IMR-90 (cell line): ENCODE measurements at regions not wholly inside any gene's neighbourhood (a gene's known extent, or its start where the extent isn't known, plus 50 kb on each side); places are given as distances from the start of the nearest gene placed in this dataset.

Source experiments
- ATAC-seq: fragments of 200-7000 bp; cut with Tn5 transposase; 2 replicates; pipeline ENCODE4 v1.9.1; 2020; ENCODE audit warnings: low read depth, mild to moderate bottlenecking, moderate library complexity
- BruUV-seq: library from RNA; stranded (reverse); fragments of 400-500 nt; replicated peaks from 2 replicates; lab custom pipeline; 2021; lab: Mats Ljungman, UMichigan
- CTCF ChIA-PET: fragments of 300-600 bp; formaldehyde crosslinking; extraction: SDS; loops from one replicate; lab custom pipeline; 2021; ENCODE audit warnings: antibody characterized with exemption; lab: Yijun Ruan, JAX
- POLR2A ChIA-PET: fragments of 300-600 bp; sonication (Branson Sonifier 250); formaldehyde crosslinking; loops from one replicate; lab custom pipeline; 2022; ENCODE audit warnings: antibody characterized with exemption; ENCODE audit not compliant: unreplicated experiment; lab: Charles Lee
- DNase-seq: peaks from one replicate; pipeline ENCODE4 v3.0.0; 2013
- H2AFZ ChIP-seq: replicated peaks from 2 replicates; pipeline ENCODE3; 2013; ENCODE audit warnings: low read length, mild to moderate bottlenecking; ENCODE audit not compliant: poor library complexity
- H2AK5ac ChIP-seq: 2 replicates; pipeline ENCODE4 v1.6.1; 2013; ENCODE audit warnings: low read depth, low read length, inconsistent platforms
- H2AK9ac ChIP-seq: replicated peaks from 2 replicates; pipeline ENCODE3; 2013; ENCODE audit warnings: mild to moderate bottlenecking, low read depth, low read length, moderate library complexity; ENCODE audit not compliant: poor library complexity
- H2BK120ac ChIP-seq: 2 replicates; pipeline ENCODE4 v1.6.1; 2013; ENCODE audit warnings: low read depth, low read length, inconsistent platforms
- H2BK15ac ChIP-seq: 3 replicates; pipeline ENCODE4 v1.6.1; 2013; ENCODE audit warnings: low read depth, low read length, inconsistent platforms
- H2BK20ac ChIP-seq: 2 replicates; pipeline ENCODE4 v1.6.1; 2013; ENCODE audit warnings: low read depth, mild to moderate bottlenecking, inconsistent platforms, low read length, moderate library complexity
- H2BK5ac ChIP-seq: 2 replicates; pipeline ENCODE4 v1.6.1; 2013; ENCODE audit warnings: mild to moderate bottlenecking, low read depth, low read length, inconsistent platforms; ENCODE audit not compliant: poor library complexity, severe bottlenecking
- H3K14ac ChIP-seq: replicated peaks from 2 replicates; pipeline ENCODE4 v1.6.1; 2013; ENCODE audit warnings: low read depth, low read length, inconsistent platforms
- H3K18ac ChIP-seq: 2 replicates; pipeline ENCODE4 v1.6.1; 2013; ENCODE audit warnings: low read depth, low read length, control low read depth
- H3K23ac ChIP-seq: 2 replicates; pipeline ENCODE4 v1.6.1; 2013; ENCODE audit warnings: low read depth, low read length, inconsistent platforms
- H3K27ac ChIP-seq: 2 replicates; pipeline ENCODE4 v1.5.1; 2013; ENCODE audit warnings: mild to moderate bottlenecking, control low read depth, low read length; ENCODE audit not compliant: insufficient read depth
- H3K27me3 ChIP-seq: 2 replicates; pipeline ENCODE4 v1.6.1; 2013; ENCODE audit warnings: low read length; ENCODE audit not compliant: control insufficient read depth, insufficient read depth
- H3K36me3 ChIP-seq: 2 replicates; pipeline ENCODE4 v1.6.1; 2013; ENCODE audit warnings: low read length, mixed read lengths; ENCODE audit not compliant: control insufficient read depth, insufficient read depth
- H3K4ac ChIP-seq: 2 replicates; pipeline ENCODE4 v1.6.1; 2013; ENCODE audit warnings: low read depth, low read length, inconsistent platforms
- H3K4me1 ChIP-seq: 2 replicates; pipeline ENCODE4 v1.6.1; 2013; ENCODE audit warnings: low read length, mixed read lengths; ENCODE audit not compliant: control insufficient read depth, insufficient read depth
- H3K4me2 ChIP-seq: 2 replicates; pipeline ENCODE4 v1.6.1; 2013; ENCODE audit warnings: low read depth, mild to moderate bottlenecking, control low read depth, low read length, moderate library complexity
- H3K4me3 ChIP-seq: 2 replicates; pipeline ENCODE4 v1.5.1; 2013; ENCODE audit warnings: low read depth, mild to moderate bottlenecking, control low read depth, low read length, moderate library complexity; ENCODE audit not compliant: insufficient read depth
- H3K56ac ChIP-seq: 2 replicates; pipeline ENCODE4 v1.6.1; 2013; ENCODE audit warnings: low read length, inconsistent platforms; ENCODE audit not compliant: insufficient read depth; ENCODE audit errors: extremely low read depth
- H3K79me1 ChIP-seq, 2 experiments: 2 replicates each; pipeline ENCODE4 v1.6.1; 2013; ENCODE audit warnings: low read length in 2 of 2, inconsistent platforms in 1 of 2, low read depth in 1 of 2
- H3K9ac ChIP-seq: 2 replicates; pipeline ENCODE4 v1.6.1; 2013; ENCODE audit warnings: low read depth, low read length, control low read depth
- H3K9me1 ChIP-seq: 2 replicates; pipeline ENCODE4 v1.6.1; 2013; ENCODE audit warnings: low read length, inconsistent platforms; ENCODE audit not compliant: insufficient read depth
- H3K9me3 ChIP-seq: 2 replicates; pipeline ENCODE4 v1.6.1; 2013; ENCODE audit warnings: low read length; ENCODE audit not compliant: control insufficient read depth, insufficient read depth
- H4K20me1 ChIP-seq: 2 replicates; pipeline ENCODE4 v1.6.1; 2013; ENCODE audit warnings: low read length, inconsistent platforms; ENCODE audit not compliant: insufficient read depth
- H4K5ac ChIP-seq: 2 replicates; pipeline ENCODE4 v1.6.1; 2013; ENCODE audit warnings: mild to moderate bottlenecking, low read depth, low read length, control low read depth
- H4K8ac ChIP-seq, 2 experiments: 2 replicates each; pipeline ENCODE4 v1.6.1; 2013; ENCODE audit warnings: low read depth in 2 of 2, low read length in 2 of 2, control low read depth in 1 of 2, inconsistent platforms in 1 of 2
- H4K91ac ChIP-seq: 2 replicates; pipeline ENCODE4 v1.6.1; 2013; ENCODE audit warnings: low read depth, low read length, inconsistent platforms; ENCODE audit not compliant: insufficient read depth
- MAZ ChIP-seq: IDR thresholded peaks from 2 replicates; pipeline ENCODE4 v1.6.1; 2012; ENCODE audit warnings: low read depth, mild to moderate bottlenecking, low read length, improper control_type of control experiment, moderate library complexity, borderline replicate concordance
- POLR2A ChIP-seq: IDR thresholded peaks from 2 replicates; pipeline ENCODE4 v1.6.1; 2012; ENCODE audit warnings: mild to moderate bottlenecking, low read depth, low read length
- RAD21 ChIP-seq: IDR thresholded peaks from 2 replicates; pipeline ENCODE4 v1.6.1; 2012; ENCODE audit warnings: low read length, improper control_type of control experiment
- WGBS, 2 experiments: methylation state at CpG; one replicate each; pipeline versions ENCODE4 v1.1.5 to v1.1.7; 2013; ENCODE audit warnings: missing lambda C conversion rate in 2 of 2; ENCODE audit not compliant: insufficient read length in 1 of 2; ENCODE audit errors: extremely low coverage in 2 of 2; 5-methylcytosine and 5-hydroxymethylcytosine counted together
- dilution Hi-C: fragments of 300-500 bp; cut with HindIII; formaldehyde crosslinking; loops from one replicate; pipeline ENCODE4 v1.14.3; 2018; ENCODE audit warnings: low sequenced_read_pairs; ENCODE audit not compliant: unreplicated experiment
- in situ Hi-C: fragments of 300-500 bp; cut with MboI; formaldehyde crosslinking; loops from 3 replicates; pipeline ENCODE4 v1.14.3; 2019; ENCODE audit warnings: low sequenced_read_pairs, inconsistent platforms, mixed read lengths
- intact Hi-C: fragments of 100-400 bp; cut with micrococcal nuclease; formaldehyde crosslinking; loops from 2 replicates; pipeline ENCODE4 v1.10.0; 2022

- Histone ChIP-seq H3K36me3 (no peaks in the 10 kb centered on the region), H2AK9ac (no peak overlapping the region), H2AK5ac (no peak overlapping the region), H3K9me1 (no peaks in the 10 kb centered on the region), H2AFZ (no peak overlapping the region), H3K23ac (no peak overlapping the region), H3K27me3 (no peaks in the 10 kb centered on the region), H4K20me1 (no peaks in the 10 kb centered on the region), H3K4me1 (no peaks in the 10 kb centered on the region), H4K8ac (no peak overlapping the region), H2BK5ac (no peak overlapping the region), H4K91ac (no peak overlapping the region), H4K5ac (no peak overlapping the region), H2BK120ac (no peak overlapping the region), H3K14ac (no peak overlapping the region), H3K27ac (no peak overlapping the region), H3K18ac (no peak overlapping the region), H3K79me1 (no peaks in the 10 kb centered on the region), H3K56ac (no peak overlapping the region), H3K4me3 (no peak overlapping the region), H3K4me2 (no peak overlapping the region), H2BK20ac (no peak overlapping the region), H3K9me3 (no peaks in the 10 kb centered on the region; the same call in 1 of the 2 replicates), H3K4ac (no peak overlapping the region), H2BK15ac (no peak overlapping the region), H3K9ac (no peak overlapping the region)
- in situ Hi-C loops = no loop called here
- TF ChIP-seq RAD21 (no peak), MAZ (no peak), POLR2A (no peak)
- DNase-seq (no peak), ATAC-seq (no peak)
- POLR2A ChIA-PET = no interaction called here
- CTCF ChIA-PET = interaction anchor here (0.6 kb wide), 2 partner anchors 19 to 1501 kb away, joined by 4 to 9 read pairs; no protein-coding TSS in a partner anchor
- no TSS peak for BruUV-seq
- dilution Hi-C loops = no loop called here
- intact Hi-C loops = no loop called here
- no CpG with 5 or more reads among the region's 3 CpGs for WGBS, 2 experiments
Measured at GRCh38 chr3:159146392-159146791, 344.5 kb downstream of the MFSD1 start.
